SK-N-MC (cell line): ENCODE measurements at regions not wholly inside any gene's neighbourhood (a gene's known extent, or its start where the extent isn't known, plus 50 kb on each side); places are given as distances from the start of the nearest gene placed in this dataset.

Experiments used
- EZH2 ChIP-seq: fragments of 200-600 bp; sonication (generic); IDR thresholded peaks from one replicate; pipeline ENCODE4 v1.6.1; 2017; ENCODE audit warnings: antibody characterized with exemption
- FOXP2 ChIP-seq: optimal IDR thresholded peaks from 2 replicates; pipeline ENCODE3; 2011; ENCODE audit warnings: mild to moderate bottlenecking, moderate library complexity; ENCODE audit not compliant: insufficient read depth; ENCODE audit errors: extremely low read length, control extremely low read depth
- POLR2AphosphoS5 ChIP-seq: IDR thresholded peaks from 2 replicates; pipeline ENCODE4 v1.6.1; 2012; ENCODE audit warnings: mild to moderate bottlenecking, low read depth, low read length, borderline replicate concordance

DNA sequence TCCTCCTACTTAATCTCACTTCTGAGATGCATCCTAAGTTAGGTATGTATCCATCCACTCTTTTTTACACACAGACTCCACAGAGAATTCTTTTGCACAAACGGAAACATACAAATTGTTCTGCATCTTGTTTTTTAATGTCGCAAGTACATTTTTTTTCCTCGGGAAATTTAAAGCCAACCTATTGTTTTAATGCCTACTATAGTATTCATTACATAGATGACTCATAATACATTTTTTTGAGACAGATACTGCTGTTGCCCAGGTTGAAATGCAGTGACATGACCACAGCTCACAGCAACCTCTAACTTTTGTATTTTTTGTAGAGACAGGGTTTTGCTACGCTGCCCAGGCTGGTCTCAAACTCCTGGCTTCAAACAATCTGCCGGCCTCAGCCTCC, 90.8 kb upstream of the TMEM45B start:
- TF ChIP-seq EZH2 (no peak), POLR2AphosphoS5 (no peak), FOXP2 (no peak)
